ENCODE measurements at regions not wholly inside any gene's neighbourhood (a gene's known extent, or its start where the extent isn't known, plus 50 kb on each side); places are given as distances from the start of the nearest gene placed in this dataset.

DNA sequence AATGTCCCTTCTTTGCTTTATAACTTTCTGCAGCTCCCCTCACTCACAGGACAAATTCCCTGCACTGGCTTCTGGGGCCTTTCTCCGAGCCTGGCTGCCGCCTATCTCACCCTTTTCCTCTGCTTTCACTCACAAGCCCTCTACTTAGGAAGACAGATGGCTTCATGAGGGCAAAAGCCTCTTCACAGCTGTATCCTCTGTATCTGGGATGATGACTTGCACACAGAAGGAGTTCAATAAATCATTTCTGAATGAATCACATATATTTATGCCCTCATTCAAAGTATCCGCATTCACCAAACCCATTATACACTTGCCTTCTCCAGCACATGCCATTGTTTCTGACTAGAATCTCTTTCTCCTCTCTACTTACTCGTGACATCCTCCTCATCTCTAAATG lies 159.0 kb upstream of the RIPOR2 start:
- Histone ChIP-seq H3K4me1 (no peaks in the 10 kb centered on the region), H3F3A (ENCODE audit: low read depth) (no peaks in the 10 kb centered on the region), H3K9me3 (ENCODE audit: low read depth) (no peaks in the 10 kb centered on the region), H3K79me2 (ENCODE audit: low read depth) (no peaks in the 10 kb centered on the region), H3K9ac (no peak overlapping the region), H3K27ac (no peak overlapping the region), H3K27me3 (no peaks in the 10 kb centered on the region), H4K20me1 (ENCODE audit: low read depth) (no peaks in the 10 kb centered on the region), H3K36me3 (no peaks in the 10 kb centered on the region), H3K4me2 (no peak overlapping the region), H2AFZ (replicated peaks) (no peak overlapping the region), H3K4me3 (no peak overlapping the region)
- Mint-ChIP-seq H3K27ac (no peak overlapping the region), H3K4me1 (no peaks in the 10 kb centered on the region), H3K27me3 (ENCODE audit: insufficient read depth, low read depth) (no peaks in the 10 kb centered on the region), H3K36me3 (no peaks in the 10 kb centered on the region), H3K9me3 (no peaks in the 10 kb centered on the region), H3K4me3 (no peak overlapping the region)
- TF ChIP-seq EZH2 (IDR thresholded peaks at IDR 0.05) (no peak), EZH2phosphoT487 (IDR thresholded peaks at IDR 0.05) (no peak), CTCF (IDR thresholded peaks at IDR 0.05) (no peak)
- DNase-seq (ENCODE audit: low spot score), result no peak

DNA sequence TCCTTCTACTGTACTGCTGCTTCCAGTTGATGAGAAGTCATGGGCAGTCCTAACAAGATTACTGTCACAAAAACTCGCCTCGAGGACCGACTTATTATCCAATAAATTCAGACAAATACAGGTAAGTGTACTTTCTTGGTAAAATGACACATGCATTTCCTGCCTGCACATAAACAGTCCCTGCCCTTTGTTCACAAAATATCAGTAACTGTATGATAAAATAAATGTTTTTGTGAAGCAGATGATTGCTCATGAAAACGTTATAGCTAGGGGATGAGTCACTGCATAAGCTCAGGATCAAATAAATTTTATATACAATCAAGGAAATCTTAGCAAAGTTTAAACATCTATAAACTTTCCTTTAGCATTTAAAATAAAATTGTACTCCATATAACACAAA lies 164.5 kb upstream of the RIPOR2 start:
- H3K9me3 Mint-ChIP-seq, result no peaks in the 10 kb centered on the region
- Histone ChIP-seq H2AFZ (replicated peaks) (no peak overlapping the region), H3K79me2 (ENCODE audit: low read depth) (no peaks in the 10 kb centered on the region), H4K20me1 (ENCODE audit: low read depth) (no peaks in the 10 kb centered on the region), H3K9ac (no peak overlapping the region), H3K36me3 (no peaks in the 10 kb centered on the region), H3K4me3 (no peak overlapping the region), H3K27ac (no peak overlapping the region), H3K4me2 (no peak overlapping the region), H3K27me3 (no peaks in the 10 kb centered on the region), H3K4me1 (no peaks in the 10 kb centered on the region), H3F3A (ENCODE audit: low read depth) (no peaks in the 10 kb centered on the region), H3K9me3 (ENCODE audit: low read depth) (no peaks in the 10 kb centered on the region)
- no peak for DNase-seq (ENCODE audit: low spot score)
- no peaks in the 10 kb centered on the region for H3K27me3 Mint-ChIP-seq (ENCODE audit: insufficient read depth, low read depth)
- TF ChIP-seq EZH2 (IDR thresholded peaks at IDR 0.05) (no peak), CTCF (IDR thresholded peaks at IDR 0.05) (no peak), EZH2phosphoT487 (IDR thresholded peaks at IDR 0.05) (no peak)
- H3K27ac Mint-ChIP-seq, result no peak overlapping the region
- no peaks in the 10 kb centered on the region for H3K36me3 Mint-ChIP-seq
- peaks cover under 1% of the 10 kb centered on the region for H3K4me1 Mint-ChIP-seq
- H3K4me3 Mint-ChIP-seq, result no peak overlapping the region

- H3K36me3 ChIP-seq, result no peaks in the 10 kb centered on the region
- H4K20me1 ChIP-seq (ENCODE audit: low read depth), result no peaks in the 10 kb centered on the region
- H3K27ac ChIP-seq, result no peak overlapping the region
- peaks cover 7% of the 10 kb centered on the region for H3K4me1 ChIP-seq
- H3K36me3 Mint-ChIP-seq, result no peaks in the 10 kb centered on the region
- H3K4me2 ChIP-seq, result no peak overlapping the region
- no peaks in the 10 kb centered on the region for H3K27me3 ChIP-seq
- H3K27me3 Mint-ChIP-seq (ENCODE audit: insufficient read depth, low read depth), result no peaks in the 10 kb centered on the region
- no peak overlapping the region for H3K9ac ChIP-seq
- no peaks in the 10 kb centered on the region for H3K9me3 Mint-ChIP-seq
- H2AFZ ChIP-seq (replicated peaks), result peak overlapping the region; percentile 55
- no peak overlapping the region for H3K4me3 ChIP-seq
- TF ChIP-seq CTCF (IDR thresholded peaks at IDR 0.05), result no peak
- TF ChIP-seq EZH2 (IDR thresholded peaks at IDR 0.05), result no peak
- TF ChIP-seq EZH2phosphoT487 (IDR thresholded peaks at IDR 0.05), result no peak
- DNase-seq (ENCODE audit: low spot score), result no peak
- H3K4me1 Mint-ChIP-seq, result peaks cover 12% of the 10 kb centered on the region
- H3K79me2 ChIP-seq (ENCODE audit: low read depth), result no peaks in the 10 kb centered on the region
- no peaks in the 10 kb centered on the region for H3K9me3 ChIP-seq (ENCODE audit: low read depth)
- no peak overlapping the region for H3K4me3 Mint-ChIP-seq
- no peak overlapping the region for H3K27ac Mint-ChIP-seq
- H3F3A ChIP-seq (ENCODE audit: low read depth), result no peaks in the 10 kb centered on the region
Observed at GRCh38 chr6:25103603-25104002, 167.8 kb upstream of the RIPOR2 start.

Data from neural progenitor cell (in vitro differentiated cells).